Esophagus muscularis mucosa (tissue), 4 donors: ENCODE measurements at regions not wholly inside any gene's neighbourhood (a gene's known extent, or its start where the extent isn't known, plus 50 kb on each side); places are given as distances from the start of the nearest gene placed in this dataset.

ENCODE experiments used
- DNase-seq: peaks from one replicate; pipeline ENCODE4 v3.0.0-alpha.2; 2017; ENCODE audit errors: extremely low spot score
- H3K27ac ChIP-seq, 4 donors: fragments of 200-600 bp; sonication (generic); replicated peaks in 1 of 4; 1 replicate in 3 of 4; 2 replicates in 1 of 4; pipeline ENCODE4 v1.5.1; 2016 to 2019; ENCODE audit warnings: mild to moderate bottlenecking in 1 of 4
- H3K27me3 ChIP-seq, 4 donors: fragments of 200-600 bp; sonication (generic); one replicate each; pipeline versions ENCODE4 v1.5.1 to v1.6.0; 2016 to 2019
- H3K36me3 ChIP-seq, 4 donors: fragments of 200-600 bp; sonication (generic); one replicate each; pipeline ENCODE4 v1.5.1; 2016 to 2019
- H3K4me1 ChIP-seq, 4 donors: fragments of 200-600 bp; sonication (generic); one replicate each; pipeline ENCODE4 v1.5.1; 2016 to 2019
- H3K4me3 ChIP-seq, 4 donors: fragments of 200-600 bp; sonication (generic); 1 replicate in 2 of 4; 2 replicates in 2 of 4; pipeline ENCODE4 v1.5.1; 2016 to 2019; ENCODE audit warnings: mild to moderate bottlenecking in 4 of 4, moderate library complexity in 1 of 4
- H3K9me3 ChIP-seq, 4 donors: fragments of 200-600 bp; sonication (generic); 1 replicate in 3 of 4; 2 replicates in 1 of 4; pipeline ENCODE4 v1.5.1; 2016 to 2019
- EP300 ChIP-seq: sonication (generic); formaldehyde crosslinking; IDR thresholded peaks from one replicate; pipeline ENCODE4 v1.6.1; 2017; ENCODE audit warnings: antibody characterized with exemption
- POLR2A ChIP-seq: fragments of 450-650 bp; IDR thresholded peaks from one replicate; pipeline ENCODE4 v1.6.1; 2017; ENCODE audit warnings: antibody characterized with exemption, moderate library complexity, mild to moderate bottlenecking, low read depth
- POLR2AphosphoS5 ChIP-seq, 2 donors: sonication (generic); formaldehyde crosslinking; IDR thresholded peaks; one replicate each; pipeline ENCODE4 v1.6.1; 2017; ENCODE audit warnings: antibody characterized with exemption in 2 of 2
- WGBS: methylation state at CpG from one replicate; pipeline ENCODE4 v1.1.5; 2018; 5-methylcytosine and 5-hydroxymethylcytosine counted together
- intact Hi-C: fragments of 100-400 bp; cut with DNase I; formaldehyde crosslinking; loops from one replicate; pipeline ENCODE4 v1.15.1; 2023
- TF ChIP-seq, protein P1 (sequence below), 3 experiments: fragments of 200-600 bp in 2 of 3; fragments of 450-650 bp in 1 of 3; sonication (generic) in 2 of 3; IDR thresholded peaks; one replicate each; pipeline ENCODE4 v1.5.1; 2017 to 2019; ENCODE audit warnings: antibody characterized with exemption in 3 of 3, mild to moderate bottlenecking in 2 of 3, moderate library complexity in 1 of 3

DNA sequence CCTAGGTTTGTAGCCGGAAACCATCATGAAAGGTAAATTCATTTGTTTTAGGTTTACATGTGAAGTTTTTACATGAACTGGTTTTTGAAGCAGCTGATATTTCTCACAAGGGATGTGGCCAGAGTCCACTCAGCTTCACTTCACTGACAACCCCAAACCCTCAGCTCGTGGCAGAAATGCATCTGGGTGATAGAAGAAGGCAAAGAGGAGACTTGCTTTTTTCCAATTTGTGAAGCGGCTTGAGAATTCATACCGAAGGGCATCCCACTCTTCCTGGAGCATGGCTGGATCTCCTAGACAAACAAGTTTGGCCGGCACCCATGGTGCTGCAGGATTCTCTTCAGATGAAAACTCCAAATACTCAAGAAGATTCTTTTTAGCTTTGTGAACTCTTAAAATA, 392.8 kb upstream of the CNR1 start:
- DNase-seq = no peak
- intact Hi-C loops = no loop called here
- Histone ChIP-seq H3K27ac (peak overlapping the region in 1 of 4 donors; percentile 38), H3K27me3 (no peaks in the 10 kb centered on the region), H3K4me3 (no peak overlapping the region), H3K9me3 (no peaks in the 10 kb centered on the region), H3K4me1 (peaks cover 5 to 16% (median 14%) of the 10 kb centered on the region in 4 donors), H3K36me3 (no peaks in the 10 kb centered on the region)
- TF ChIP-seq EP300 = no peak
- TF ChIP-seq POLR2AphosphoS5 (IDR thresholded peaks at IDR 0.05) = no peak
- TF ChIP-seq, protein P1, sequence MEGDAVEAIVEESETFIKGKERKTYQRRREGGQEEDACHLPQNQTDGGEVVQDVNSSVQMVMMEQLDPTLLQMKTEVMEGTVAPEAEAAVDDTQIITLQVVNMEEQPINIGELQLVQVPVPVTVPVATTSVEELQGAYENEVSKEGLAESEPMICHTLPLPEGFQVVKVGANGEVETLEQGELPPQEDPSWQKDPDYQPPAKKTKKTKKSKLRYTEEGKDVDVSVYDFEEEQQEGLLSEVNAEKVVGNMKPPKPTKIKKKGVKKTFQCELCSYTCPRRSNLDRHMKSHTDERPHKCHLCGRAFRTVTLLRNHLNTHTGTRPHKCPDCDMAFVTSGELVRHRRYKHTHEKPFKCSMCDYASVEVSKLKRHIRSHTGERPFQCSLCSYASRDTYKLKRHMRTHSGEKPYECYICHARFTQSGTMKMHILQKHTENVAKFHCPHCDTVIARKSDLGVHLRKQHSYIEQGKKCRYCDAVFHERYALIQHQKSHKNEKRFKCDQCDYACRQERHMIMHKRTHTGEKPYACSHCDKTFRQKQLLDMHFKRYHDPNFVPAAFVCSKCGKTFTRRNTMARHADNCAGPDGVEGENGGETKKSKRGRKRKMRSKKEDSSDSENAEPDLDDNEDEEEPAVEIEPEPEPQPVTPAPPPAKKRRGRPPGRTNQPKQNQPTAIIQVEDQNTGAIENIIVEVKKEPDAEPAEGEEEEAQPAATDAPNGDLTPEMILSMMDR (IDR thresholded peaks at IDR 0.05) = no peak
- TF ChIP-seq POLR2A = no peak
- 74% methylated on average over 5 of the region's 5 CpGs for WGBS

DNA sequence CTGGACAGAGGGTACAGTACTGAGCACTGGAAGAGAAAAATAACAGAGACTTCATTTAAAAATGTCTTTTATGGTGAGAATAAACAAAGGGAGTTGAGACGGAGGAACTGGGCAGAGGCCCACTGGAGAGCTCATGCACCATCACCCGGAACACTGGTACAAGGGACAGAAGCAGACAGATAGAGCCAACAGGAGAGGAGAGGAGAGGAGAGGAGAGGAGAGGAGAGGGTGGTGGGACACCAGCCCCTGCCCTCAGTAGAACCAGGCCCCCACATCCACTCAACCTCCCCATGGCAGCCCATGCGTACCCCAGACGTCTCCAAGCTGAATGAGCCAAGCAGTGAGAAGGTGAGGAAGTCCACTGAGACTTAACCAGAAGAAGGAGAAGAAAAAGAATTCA, 390.5 kb upstream of the CNR1 start:
- no peak for TF ChIP-seq POLR2AphosphoS5 (IDR thresholded peaks at IDR 0.05)
- TF ChIP-seq, protein P1 (IDR thresholded peaks at IDR 0.05) = no peak
- 78% methylated on average over 4 of the region's 4 CpGs for WGBS
- Histone ChIP-seq H3K27me3 (no peaks in the 10 kb centered on the region), H3K9me3 (no peaks in the 10 kb centered on the region), H3K4me3 (no peak overlapping the region), H3K27ac (no peak overlapping the region), H3K4me1 (peaks cover 0 to 8% (median 6%) of the 10 kb centered on the region in 4 donors), H3K36me3 (no peaks in the 10 kb centered on the region)
- intact Hi-C loops = no loop called here
- no peak for DNase-seq

DNA sequence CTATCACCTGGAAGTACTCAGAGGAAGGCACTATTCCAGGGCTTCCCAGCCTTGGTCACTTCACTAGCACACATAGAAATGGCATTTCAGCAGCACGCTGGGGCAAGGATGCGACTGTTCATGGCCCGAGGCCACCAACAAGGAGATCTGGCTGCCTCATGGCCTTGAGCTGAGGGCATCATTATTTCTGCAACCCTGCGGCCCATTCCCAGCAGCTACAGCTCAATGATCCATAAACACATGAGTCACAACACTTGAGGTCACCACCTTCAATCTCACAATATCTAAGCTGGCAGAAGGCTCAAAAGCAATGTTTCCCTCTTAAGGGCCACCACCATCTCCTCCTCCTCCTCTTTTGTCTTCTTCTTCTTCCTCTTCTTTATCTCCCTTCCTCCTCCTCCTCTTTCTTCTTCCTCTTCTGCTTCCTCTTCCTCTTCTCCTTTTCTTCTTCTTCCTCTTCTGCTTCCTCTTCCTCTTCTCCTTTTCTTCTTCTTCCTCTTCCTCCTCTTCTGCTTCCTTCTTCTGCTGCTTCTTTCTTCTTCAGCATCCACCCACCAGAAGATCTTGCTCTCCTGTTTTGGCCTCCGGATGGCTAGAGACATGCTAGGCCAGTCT, 382.9 kb upstream of the CNR1 start:
- no peak overlapping the region for H3K4me3 ChIP-seq
- no peak overlapping the region for H3K27ac ChIP-seq
- DNase-seq = no peak
- WGBS = 89% methylated on average over 5 of the region's 5 CpGs
- no peaks in the 10 kb centered on the region for H3K9me3 ChIP-seq
- TF ChIP-seq, protein P1 (IDR thresholded peaks at IDR 0.05) = no peak
- TF ChIP-seq EP300 = no peak
- no peak for TF ChIP-seq POLR2A
- no peak for TF ChIP-seq POLR2AphosphoS5 (IDR thresholded peaks at IDR 0.05)
- H3K27me3 ChIP-seq = no peaks in the 10 kb centered on the region
- intact Hi-C loops = no loop called here
- H3K4me1 ChIP-seq = no peaks in the 10 kb centered on the region
- no peaks in the 10 kb centered on the region for H3K36me3 ChIP-seq

DNA sequence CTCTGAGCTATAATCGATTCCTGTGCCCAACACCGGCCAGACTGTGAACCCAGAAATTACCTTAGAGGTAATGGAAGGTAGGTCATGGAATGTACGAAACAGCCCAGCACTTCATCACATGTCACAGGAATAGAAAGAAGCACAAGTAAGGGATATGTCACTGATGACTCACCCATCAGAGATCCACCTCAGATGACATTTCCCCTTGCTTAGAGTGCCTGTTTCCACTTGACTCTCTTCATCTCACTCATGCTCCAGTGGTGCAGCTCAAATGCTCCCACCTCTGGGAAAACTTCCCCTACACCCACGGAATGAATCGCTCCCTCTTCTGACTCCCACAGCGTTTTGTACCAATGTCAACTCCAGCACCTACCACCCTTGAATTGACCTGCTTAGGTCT, 381.6 kb upstream of the CNR1 start:
- H3K27me3 ChIP-seq = no peaks in the 10 kb centered on the region
- no peaks in the 10 kb centered on the region for H3K9me3 ChIP-seq
- intact Hi-C loops = no loop called here
- WGBS = 94% methylated on average over 6 of the region's 6 CpGs
- no peaks in the 10 kb centered on the region for H3K4me1 ChIP-seq
- DNase-seq = no peak
- H3K4me3 ChIP-seq = no peak overlapping the region
- H3K36me3 ChIP-seq = no peaks in the 10 kb centered on the region
- TF ChIP-seq, protein P1 (IDR thresholded peaks at IDR 0.05) = no peak
- TF ChIP-seq POLR2AphosphoS5 (IDR thresholded peaks at IDR 0.05) (no peak), EP300 (no peak), POLR2A (no peak)
- H3K27ac ChIP-seq = no peak overlapping the region

DNA sequence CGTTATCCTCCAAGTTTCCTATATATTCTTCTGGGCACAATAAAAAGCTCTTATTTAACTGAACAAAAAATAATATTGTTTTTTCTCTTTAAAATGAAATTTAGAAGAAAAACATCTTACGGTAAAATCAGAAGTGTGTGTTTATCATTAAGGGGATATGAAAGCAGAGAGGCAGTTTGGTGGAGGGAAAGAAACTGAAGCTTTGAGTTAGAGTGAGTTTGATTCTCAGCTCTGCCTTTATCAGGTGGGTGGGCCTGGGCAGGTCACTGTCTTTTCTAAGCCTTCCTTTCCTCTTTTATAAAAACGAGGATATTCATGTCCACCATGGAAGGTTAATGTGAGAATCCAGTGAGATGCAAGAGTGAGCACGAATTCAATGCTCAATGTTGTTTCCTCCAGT, 379.8 kb upstream of the CNR1 start:
- no peak overlapping the region for H3K27ac ChIP-seq
- H3K36me3 ChIP-seq = no peaks in the 10 kb centered on the region
- DNase-seq = no peak
- no peak overlapping the region for H3K4me3 ChIP-seq
- no peaks in the 10 kb centered on the region for H3K27me3 ChIP-seq
- TF ChIP-seq POLR2A = no peak
- TF ChIP-seq EP300 = no peak
- TF ChIP-seq, protein P1 (IDR thresholded peaks at IDR 0.05) = no peak
- 59% methylated on average over 4 of the region's 4 CpGs for WGBS
- H3K4me1 ChIP-seq = no peaks in the 10 kb centered on the region
- no peaks in the 10 kb centered on the region for H3K9me3 ChIP-seq
- intact Hi-C loops = no loop called here
